ENCODE measurements at regions not wholly inside any gene's neighbourhood (a gene's known extent, or its start where the extent isn't known, plus 50 kb on each side); places are given as distances from the start of the nearest gene placed in this dataset.
A peak's percentile ranks its signal among the peaks of the same experiment; 100 is the strongest.

DNA sequence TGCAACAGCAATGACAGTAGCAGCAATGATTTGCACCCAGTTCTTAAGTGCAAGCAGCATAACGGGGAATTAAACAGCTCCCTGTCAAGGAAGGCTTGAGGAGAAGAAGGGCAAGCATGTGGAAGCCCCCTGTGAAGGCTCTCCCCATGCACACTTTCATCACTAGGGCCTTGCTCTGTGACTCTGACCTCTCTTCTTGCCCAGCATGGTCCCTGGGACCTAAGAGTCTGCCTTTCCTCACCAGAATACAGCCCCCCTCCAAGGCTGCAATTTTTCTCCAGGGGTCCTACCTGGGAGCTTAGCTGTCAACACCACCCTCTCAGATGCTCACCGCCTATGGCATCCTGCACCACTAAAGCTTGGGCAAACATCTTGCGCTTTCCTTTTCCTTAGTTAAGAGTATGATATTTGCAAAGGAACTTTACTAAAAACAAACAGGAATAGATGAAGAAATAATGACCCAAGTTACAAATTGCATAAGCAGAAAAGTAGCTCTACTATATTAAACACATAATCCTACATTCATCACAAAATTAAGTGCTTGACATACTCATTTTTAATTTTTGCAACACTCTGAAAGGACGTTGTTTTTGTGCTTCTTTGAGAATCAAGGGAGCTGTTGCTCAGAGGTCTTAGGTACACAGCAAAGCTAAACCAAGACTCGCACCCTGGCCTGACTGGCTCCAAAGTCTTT is 187.6 kb downstream of the ADAMTS15 start:
- TF ChIP-seq, protein P1, sequence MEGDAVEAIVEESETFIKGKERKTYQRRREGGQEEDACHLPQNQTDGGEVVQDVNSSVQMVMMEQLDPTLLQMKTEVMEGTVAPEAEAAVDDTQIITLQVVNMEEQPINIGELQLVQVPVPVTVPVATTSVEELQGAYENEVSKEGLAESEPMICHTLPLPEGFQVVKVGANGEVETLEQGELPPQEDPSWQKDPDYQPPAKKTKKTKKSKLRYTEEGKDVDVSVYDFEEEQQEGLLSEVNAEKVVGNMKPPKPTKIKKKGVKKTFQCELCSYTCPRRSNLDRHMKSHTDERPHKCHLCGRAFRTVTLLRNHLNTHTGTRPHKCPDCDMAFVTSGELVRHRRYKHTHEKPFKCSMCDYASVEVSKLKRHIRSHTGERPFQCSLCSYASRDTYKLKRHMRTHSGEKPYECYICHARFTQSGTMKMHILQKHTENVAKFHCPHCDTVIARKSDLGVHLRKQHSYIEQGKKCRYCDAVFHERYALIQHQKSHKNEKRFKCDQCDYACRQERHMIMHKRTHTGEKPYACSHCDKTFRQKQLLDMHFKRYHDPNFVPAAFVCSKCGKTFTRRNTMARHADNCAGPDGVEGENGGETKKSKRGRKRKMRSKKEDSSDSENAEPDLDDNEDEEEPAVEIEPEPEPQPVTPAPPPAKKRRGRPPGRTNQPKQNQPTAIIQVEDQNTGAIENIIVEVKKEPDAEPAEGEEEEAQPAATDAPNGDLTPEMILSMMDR (IDR thresholded peaks at IDR 0.05; ENCODE audit: insufficient read depth, low read depth, low read length) = no peak
- DNase-seq (ENCODE audit: low read depth) = no peak

DNA sequence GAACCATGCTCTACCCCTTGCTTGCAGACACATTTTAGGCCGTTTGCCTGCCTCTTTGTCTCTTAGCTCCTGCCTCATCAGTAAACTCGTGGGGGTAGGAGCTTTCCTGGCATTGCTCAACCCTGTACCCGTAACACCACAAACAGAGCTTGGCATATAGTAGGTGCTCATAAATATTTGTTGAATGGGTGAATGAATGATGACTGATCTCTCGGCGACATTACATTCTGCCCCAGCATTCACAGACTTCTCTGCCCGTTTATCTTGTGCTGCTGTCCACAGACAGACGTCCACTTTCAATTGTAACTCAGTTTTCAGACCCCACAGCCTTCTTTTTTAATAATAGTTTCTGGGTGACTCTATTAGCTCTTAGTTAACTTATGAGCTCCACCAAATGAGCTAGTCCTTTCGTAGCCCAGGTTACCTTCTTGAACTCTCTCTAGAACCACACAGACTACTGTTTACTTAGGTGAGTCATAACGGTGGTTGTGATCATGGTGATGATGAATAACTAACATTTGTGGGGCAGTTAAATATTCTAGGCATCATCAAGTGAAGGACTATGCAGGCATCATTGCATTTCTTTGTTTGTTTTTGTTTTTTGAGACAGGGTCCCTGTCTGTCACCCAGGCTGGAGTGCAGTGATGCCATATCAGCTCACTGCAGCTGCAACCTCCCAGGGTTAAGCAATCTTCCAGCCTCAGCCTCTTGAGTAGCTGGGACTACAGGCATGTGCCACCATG is 188.4 kb downstream of the ADAMTS15 start:
- peak; percentile 78 for DNase-seq (ENCODE audit: low read depth)
- H3K4me3 ChIP-seq (ENCODE audit: low read depth, low read length) = no peak overlapping the region
- TF ChIP-seq, protein P1 (IDR thresholded peaks at IDR 0.05; ENCODE audit: insufficient read depth, low read depth, low read length) = no peak

More for the DNA sequence above, 187.6 kb downstream of the ADAMTS15 start:
- H3K4me3 ChIP-seq (ENCODE audit: low read depth, low read length) = no peak overlapping the region

DNA sequence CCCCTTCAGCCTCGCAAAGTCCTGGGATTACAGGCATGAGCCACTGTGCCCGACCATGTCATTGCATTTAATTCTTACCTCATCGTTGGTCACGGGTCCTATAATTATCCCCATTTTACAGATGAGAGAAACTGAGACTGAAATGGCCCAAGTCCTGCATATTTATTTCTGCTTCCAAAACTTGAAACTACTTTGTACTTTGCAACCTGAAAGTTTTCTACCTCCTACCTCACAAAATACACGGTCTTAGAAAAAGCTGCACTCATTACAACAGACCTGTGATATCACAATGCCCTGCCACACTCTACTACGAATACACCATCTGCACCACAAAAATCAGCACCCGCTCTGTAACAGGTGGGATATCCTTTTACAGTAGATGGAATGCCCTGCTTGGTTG is 189.1 kb downstream of the ADAMTS15 start:
- TF ChIP-seq, protein P1 (IDR thresholded peaks at IDR 0.05; ENCODE audit: insufficient read depth, low read depth, low read length) = no peak
- no peak overlapping the region for H3K4me3 ChIP-seq (ENCODE audit: low read depth, low read length)
- DNase-seq (ENCODE audit: low read depth) = no peak

DNA sequence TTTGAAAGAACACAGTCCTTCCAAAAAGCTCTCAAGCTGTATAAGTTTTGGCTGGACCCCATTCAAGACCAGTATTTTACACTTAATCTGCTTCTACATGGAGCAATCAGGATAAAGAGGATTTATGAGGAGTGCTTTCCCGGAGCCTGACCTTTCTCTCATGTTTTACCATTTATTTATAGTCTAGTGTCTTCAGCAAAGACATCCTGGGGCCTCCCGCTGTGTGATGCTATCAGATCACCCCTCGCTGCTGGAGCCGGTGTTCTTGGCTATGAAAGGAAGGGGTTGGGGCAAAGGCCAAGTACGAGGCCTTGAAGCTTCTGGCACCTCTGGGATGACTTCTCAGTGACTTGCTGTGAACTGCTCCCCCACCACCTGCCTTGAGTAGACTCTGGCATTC is 189.6 kb downstream of the ADAMTS15 start:
- H3K4me3 ChIP-seq (ENCODE audit: low read depth, low read length) = no peak overlapping the region
- DNase-seq (ENCODE audit: low read depth) = peak; percentile 88
- TF ChIP-seq, protein P1 (IDR thresholded peaks at IDR 0.05; ENCODE audit: insufficient read depth, low read depth, low read length) = no peak

DNA sequence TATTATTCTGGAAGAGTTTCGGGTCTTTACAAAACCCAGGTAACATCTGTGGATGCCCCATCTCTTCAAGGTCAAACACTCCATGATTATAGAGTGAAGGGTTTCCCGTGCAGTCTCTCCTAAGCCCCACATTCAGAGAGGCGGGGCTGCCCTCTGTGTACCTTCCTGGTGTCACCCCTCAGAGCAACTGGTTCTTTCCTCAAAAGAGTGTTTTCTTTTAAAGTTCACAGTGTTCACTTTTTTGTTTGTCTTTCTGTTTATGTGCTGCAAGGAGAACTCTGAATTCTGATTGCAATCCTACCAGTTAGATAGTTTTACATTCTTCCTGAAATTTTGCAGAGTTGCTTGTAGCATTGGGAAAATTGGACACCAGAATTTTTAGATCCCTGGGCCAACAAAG is 190.2 kb downstream of the ADAMTS15 start:
- TF ChIP-seq, protein P1 (IDR thresholded peaks at IDR 0.05; ENCODE audit: insufficient read depth, low read depth, low read length) = no peak
- H3K4me3 ChIP-seq (ENCODE audit: low read depth, low read length) = no peak overlapping the region
- DNase-seq (ENCODE audit: low read depth) = no peak

DNA sequence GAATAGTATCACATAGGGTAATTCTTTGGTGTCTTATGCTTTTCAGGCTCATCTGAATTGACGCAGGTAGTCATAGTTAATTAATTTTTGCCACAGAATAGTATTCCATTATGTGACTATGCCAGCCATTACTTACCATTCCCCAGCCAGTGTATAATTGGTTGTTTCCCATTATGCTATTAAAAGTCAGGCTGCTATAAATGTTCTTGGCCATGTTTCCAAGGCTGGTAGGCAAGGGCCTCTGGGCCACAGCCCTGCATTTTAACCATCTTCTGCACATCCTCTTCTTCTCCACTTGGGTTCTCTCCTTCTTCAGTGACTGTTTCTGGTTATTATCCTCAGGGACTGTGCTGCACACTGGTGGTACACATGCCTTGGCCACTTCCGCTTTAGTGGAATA is 190.9 kb downstream of the ADAMTS15 start:
- TF ChIP-seq, protein P1 (IDR thresholded peaks at IDR 0.05; ENCODE audit: insufficient read depth, low read depth, low read length) = no peak
- no peak for DNase-seq (ENCODE audit: low read depth)
- no peak overlapping the region for H3K4me3 ChIP-seq (ENCODE audit: low read depth, low read length)
